ENCODE measurements at regions not wholly inside any gene's neighbourhood (a gene's known extent, or its start where the extent isn't known, plus 50 kb on each side); places are given as distances from the start of the nearest gene placed in this dataset.
"Not testable (repeated sequence)": the region's sequence is repeated elsewhere in the genome, so short reads cannot be mapped to it uniquely, and the experiment has no call there.

- Histone ChIP-seq H3K4me3 (no peak overlapping the region), H3K79me2 (ENCODE audit: control insufficient read depth, insufficient read depth, low read length) (no peaks in the 10 kb centered on the region), H3K27me3 (replicated peaks in 1 of 2; ENCODE audit: control insufficient read depth in 2 of 2, insufficient read depth in 2 of 2, low read length in 1 of 2) (no peaks in the 10 kb centered on the region), H3K9ac (ENCODE audit: control insufficient read depth, insufficient read depth, low read length) (no peak overlapping the region), H3K4me2 (ENCODE audit: control insufficient read depth, insufficient read depth) (no peak overlapping the region), H3K36me3 (ENCODE audit: control insufficient read depth in 2 of 2, insufficient read depth in 2 of 2, low read length in 1 of 2) (no peaks in the 10 kb centered on the region), H3K27ac (ENCODE audit: control insufficient read depth, insufficient read depth) (no peak overlapping the region), H2AFZ (ENCODE audit: control insufficient read depth, low read depth, low read length) (no peak overlapping the region), H4K20me1 (ENCODE audit: control insufficient read depth, insufficient read depth) (no peaks in the 10 kb centered on the region), H3K4me1 (ENCODE audit: control insufficient read depth, insufficient read depth, low read length) (no peaks in the 10 kb centered on the region), H3K9me3 (replicated peaks; ENCODE audit: control insufficient read depth, insufficient read depth, low read length) (no peaks in the 10 kb centered on the region)
- WGBS (ENCODE audit: insufficient coverage, insufficient replicate concordance, low lambda C conversion rate, missing lambda C conversion rate) = 2% methylated on average over 2 of the region's 2 CpGs
- ATAC-seq (no peak), FAIRE-seq (no peak), DNase-seq (ENCODE audit: low read depth, low spot score) (no peak)
- TF ChIP-seq JUNB (IDR thresholded peaks at IDR 0.05) (no peak), POU2F2 (IDR thresholded peaks at IDR 0.05; ENCODE audit: borderline replicate concordance, low read depth, low read length) (no peak), ZNF24 (IDR thresholded peaks at IDR 0.05) (no peak), MEF2A (IDR thresholded peaks at IDR 0.05; ENCODE audit: insufficient read depth, low read depth, low read length) (no peak), RELB (IDR thresholded peaks at IDR 0.05; ENCODE audit: low read depth) (no peak), SUPT20H (IDR thresholded peaks at IDR 0.05; ENCODE audit: borderline replicate concordance, control insufficient read depth, low read depth, low read length) (no peak), MTA3 (IDR thresholded peaks at IDR 0.05; ENCODE audit: borderline replicate concordance, low read length) (no peak), JUND (IDR thresholded peaks at IDR 0.05; ENCODE audit: low read depth, low read length) (no peak), SKIL (IDR thresholded peaks at IDR 0.05; ENCODE audit: low read depth, poor library complexity, severe bottlenecking) (no peak), YBX1 (IDR thresholded peaks at IDR 0.05) (no peak), SIN3A (IDR thresholded peaks at IDR 0.05; ENCODE audit: low read depth, low read length) (no peak), NFYA (IDR thresholded peaks at IDR 0.05; ENCODE audit: borderline replicate concordance, low read depth, low read length) (no peak), FOXK2 (IDR thresholded peaks at IDR 0.05) (no peak)
- TF ChIP-seq, protein P1, sequence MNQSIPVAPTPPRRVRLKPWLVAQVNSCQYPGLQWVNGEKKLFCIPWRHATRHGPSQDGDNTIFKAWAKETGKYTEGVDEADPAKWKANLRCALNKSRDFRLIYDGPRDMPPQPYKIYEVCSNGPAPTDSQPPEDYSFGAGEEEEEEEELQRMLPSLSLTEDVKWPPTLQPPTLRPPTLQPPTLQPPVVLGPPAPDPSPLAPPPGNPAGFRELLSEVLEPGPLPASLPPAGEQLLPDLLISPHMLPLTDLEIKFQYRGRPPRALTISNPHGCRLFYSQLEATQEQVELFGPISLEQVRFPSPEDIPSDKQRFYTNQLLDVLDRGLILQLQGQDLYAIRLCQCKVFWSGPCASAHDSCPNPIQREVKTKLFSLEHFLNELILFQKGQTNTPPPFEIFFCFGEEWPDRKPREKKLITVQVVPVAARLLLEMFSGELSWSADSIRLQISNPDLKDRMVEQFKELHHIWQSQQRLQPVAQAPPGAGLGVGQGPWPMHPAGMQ (IDR thresholded peaks at IDR 0.05; ENCODE audit: borderline replicate concordance) = no peak
- SMC1A ChIA-PET (ENCODE audit: uncharacterized antibody, unreplicated experiment) = no interaction called here
- CTCF ChIA-PET = no interaction called here
- RAD21 ChIA-PET (ENCODE audit: unreplicated experiment) = no interaction called here
- BruUV-seq (replicated peaks) = no TSS peak
- intact Hi-C loops (cut with micrococcal nuclease; ENCODE audit: unreplicated experiment) = no loop called here
- POLR2A ChIA-PET = no interaction called here
- in situ Hi-C loops (cut with MboI) = no loop called here
Measured at GRCh38 chr3:75913800-75914350, 128.5 kb upstream of the ZNF717 start.

GRCh38 chr3:75914741-75915140, 129.4 kb upstream of the ZNF717 start:
- H3K27ac ChIP-seq (ENCODE audit: control insufficient read depth, insufficient read depth); BruUV-seq (replicated peaks); H3K36me3 ChIP-seq (ENCODE audit: control insufficient read depth in 2 of 2, insufficient read depth in 2 of 2, low read length in 1 of 2); SMC1A ChIA-PET (ENCODE audit: uncharacterized antibody, unreplicated experiment); H3K79me2 ChIP-seq (ENCODE audit: control insufficient read depth, insufficient read depth, low read length); DNase-seq (ENCODE audit: low read depth, low spot score); FAIRE-seq; ATAC-seq; in situ Hi-C loops (cut with MboI); H2AFZ ChIP-seq (ENCODE audit: control insufficient read depth, low read depth, low read length); H4K20me1 ChIP-seq (ENCODE audit: control insufficient read depth, insufficient read depth); H3K4me3 ChIP-seq; H3K4me1 ChIP-seq (ENCODE audit: control insufficient read depth, insufficient read depth, low read length); intact Hi-C loops (cut with micrococcal nuclease; ENCODE audit: unreplicated experiment); POLR2A ChIA-PET; H3K9ac ChIP-seq (ENCODE audit: control insufficient read depth, insufficient read depth, low read length); H3K9me3 ChIP-seq (replicated peaks; ENCODE audit: control insufficient read depth, insufficient read depth, low read length); CTCF ChIA-PET; H3K4me2 ChIP-seq (ENCODE audit: control insufficient read depth, insufficient read depth); H3K27me3 ChIP-seq (replicated peaks in 1 of 2; ENCODE audit: control insufficient read depth in 2 of 2, insufficient read depth in 2 of 2, low read length in 1 of 2); RAD21 ChIA-PET (ENCODE audit: unreplicated experiment): not testable (repeated sequence)
- 26% methylated on average over 3 of the region's 3 CpGs for WGBS (ENCODE audit: insufficient coverage, insufficient replicate concordance, low lambda C conversion rate, missing lambda C conversion rate)
